Suppressor macrophage (primary cell): ENCODE measurements at regions not wholly inside any gene's neighbourhood (a gene's known extent, or its start where the extent isn't known, plus 50 kb on each side); places are given as distances from the start of the nearest gene placed in this dataset.

Experiments
- DNase-seq, 4 experiments: peaks; one replicate each; pipeline ENCODE4 v3.0.0-alpha.2; 2020 to 2022

- DNase-seq: no peak
Measured at GRCh38 chr10:57786331-57786730, 481.4 kb downstream of the IPMK start.

GRCh38 chr10:57785546-57785945 lies 482.1 kb downstream of the IPMK start:
- DNase-seq: no peak

GRCh38 chr10:57785068-57785467 lies 482.6 kb downstream of the IPMK start:
- no peak for DNase-seq

- no peak for DNase-seq
Measured at GRCh38 chr10:57776688-57777432, 490.8 kb downstream of the IPMK start.

- no peak for DNase-seq
Measured at GRCh38 chr10:57775250-57775649, 492.4 kb downstream of the IPMK start.

GRCh38 chr10:57769298-57769697 lies 498.4 kb downstream of the IPMK start:
- DNase-seq: no peak

- DNase-seq: no peak
Measured at GRCh38 chr10:57759777-57760176, 507.9 kb downstream of the IPMK start.

- no peak for DNase-seq
Measured at GRCh38 chr10:57754803-57755202, 512.9 kb downstream of the IPMK start.

GRCh38 chr10:57743711-57744110 lies 524.0 kb downstream of the IPMK start:
- DNase-seq: no peak

- DNase-seq: no peak
Measured at GRCh38 chr10:57741751-57742150, 525.9 kb downstream of the IPMK start.

- DNase-seq: no peak
Measured at GRCh38 chr10:57723305-57723704, 544.4 kb downstream of the IPMK start.

- no peak for DNase-seq
Measured at GRCh38 chr10:57716884-57717283, 550.8 kb downstream of the IPMK start.

GRCh38 chr10:57715233-57715632 lies 552.5 kb downstream of the IPMK start:
- no peak for DNase-seq

- no peak for DNase-seq
Measured at GRCh38 chr10:57707300-57707658, 560.4 kb downstream of the IPMK start.

GRCh38 chr10:57706576-57707299 lies 561.0 kb downstream of the IPMK start:
- DNase-seq: no peak

- no peak for DNase-seq
Measured at GRCh38 chr10:57706016-57706415, 561.7 kb downstream of the IPMK start.

- no peak for DNase-seq
Measured at GRCh38 chr10:57699944-57700343, 567.8 kb downstream of the IPMK start.

- no peak for DNase-seq
Measured at GRCh38 chr10:57696641-57697040, 571.1 kb downstream of the IPMK start.

- no peak for DNase-seq
Measured at GRCh38 chr10:57694956-57695608, 572.6 kb downstream of the IPMK start.

- DNase-seq: no peak
Measured at GRCh38 chr10:57692255-57692980, 575.3 kb downstream of the IPMK start.

- no peak for DNase-seq
Measured at GRCh38 chr10:57689596-57690297, 577.9 kb downstream of the IPMK start.

GRCh38 chr10:57679916-57680315 lies 587.8 kb downstream of the IPMK start:
- no peak for DNase-seq

GRCh38 chr10:57675125-57675524 lies 592.6 kb downstream of the IPMK start:
- no peak for DNase-seq
